NCI-H2196 treated with DMSO at 0.1 percent for 48 hours (cell line): ENCODE measurements at regions not wholly inside any gene's neighbourhood (a gene's known extent, or its start where the extent isn't known, plus 50 kb on each side); places are given as distances from the start of the nearest gene placed in this dataset.
"Not testable (repeated sequence)": the region's sequence is repeated elsewhere in the genome, so short reads cannot be mapped to it uniquely, and the experiment has no call there.

ENCODE experiments used
- DNase-seq: peaks from one replicate; lab custom pipeline; 2025; ENCODE audit not compliant: unreplicated experiment; lab: John Stamatoyannopoulos, UW

- DNase-seq = no peak
Observed at GRCh38 chr22:47407461-47408025, 645.1 kb downstream of the TBC1D22A start.

- DNase-seq = no peak
Observed at GRCh38 chr22:47406896-47407295, 644.4 kb downstream of the TBC1D22A start.

GRCh38 chr22:47406180-47406834 is 643.9 kb downstream of the TBC1D22A start:
- no peak for DNase-seq

- not testable (repeated sequence) for DNase-seq
Observed at GRCh38 chr22:47405222-47405621, 642.8 kb downstream of the TBC1D22A start.

- no peak for DNase-seq
Observed at GRCh38 chr22:47402876-47403525, 640.6 kb downstream of the TBC1D22A start.

GRCh38 chr22:47401976-47402770 is 639.7 kb downstream of the TBC1D22A start:
- no peak for DNase-seq

GRCh38 chr22:47401592-47401898 is 639.1 kb downstream of the TBC1D22A start:
- no peak for DNase-seq

- DNase-seq = no peak
Observed at GRCh38 chr22:47400701-47401591, 638.5 kb downstream of the TBC1D22A start.

GRCh38 chr22:47400131-47400530 is 637.7 kb downstream of the TBC1D22A start:
- not testable (repeated sequence) for DNase-seq

- DNase-seq = no peak
Observed at GRCh38 chr22:47398921-47399790, 636.7 kb downstream of the TBC1D22A start.

- no peak for DNase-seq
Observed at GRCh38 chr22:47398491-47398890, 636.0 kb downstream of the TBC1D22A start.

- no peak for DNase-seq
Observed at GRCh38 chr22:47397673-47398072, 635.2 kb downstream of the TBC1D22A start.

- DNase-seq = no peak
Observed at GRCh38 chr22:47396515-47396914, 634.1 kb downstream of the TBC1D22A start.

GRCh38 chr22:47396105-47396504 is 633.7 kb downstream of the TBC1D22A start:
- no peak for DNase-seq

GRCh38 chr22:47395481-47395880 is 633.0 kb downstream of the TBC1D22A start:
- no peak for DNase-seq

- no peak for DNase-seq
Observed at GRCh38 chr22:47394504-47395440, 632.3 kb downstream of the TBC1D22A start.

- no peak for DNase-seq
Observed at GRCh38 chr22:47393191-47393590, 630.7 kb downstream of the TBC1D22A start.

- no peak for DNase-seq
Observed at GRCh38 chr22:47392729-47393128, 630.3 kb downstream of the TBC1D22A start.

GRCh38 chr22:47392054-47392347 is 629.6 kb downstream of the TBC1D22A start:
- no peak for DNase-seq
